Stimulated activated CD4-positive, alpha-beta T cell treated with anti-CD3 and anti-CD28 coated beads, TNF-alpha, amount 100 ng/mL, for 24 hours (primary cell): ENCODE measurements at regions not wholly inside any gene's neighbourhood (a gene's known extent, or its start where the extent isn't known, plus 50 kb on each side); places are given as distances from the start of the nearest gene placed in this dataset.
"Not testable (repeated sequence)": the region's sequence is repeated elsewhere in the genome, so short reads cannot be mapped to it uniquely, and the experiment has no call there.

Experiments used
- DNase-seq, 3 experiments: peaks; one replicate each; pipeline ENCODE4 v3.0.0-alpha.2; 2020; ENCODE audit warnings: low read depth in 3 of 3

- no peak for DNase-seq
These were observed 410.3 kb downstream of the SLC6A15 start for GRCh38 chr12:84502180-84502860.

- no peak for DNase-seq
These were observed 414.8 kb downstream of the SLC6A15 start for GRCh38 chr12:84497819-84498218.

GRCh38 chr12:84495711-84496110 is 416.9 kb downstream of the SLC6A15 start:
- DNase-seq = no peak

- no peak for DNase-seq
These were observed 420.2 kb downstream of the SLC6A15 start for GRCh38 chr12:84492351-84492883.

GRCh38 chr12:84484798-84485197 is 427.8 kb downstream of the SLC6A15 start:
- DNase-seq = no peak

- no peak for DNase-seq
These were observed 431.8 kb downstream of the SLC6A15 start for GRCh38 chr12:84480803-84481202.

GRCh38 chr12:84470361-84470760 is 442.2 kb downstream of the SLC6A15 start:
- no peak for DNase-seq

GRCh38 chr12:84464616-84465015 is 448.0 kb downstream of the SLC6A15 start:
- no peak for DNase-seq

GRCh38 chr12:84463741-84464495 is 448.7 kb downstream of the SLC6A15 start:
- no peak for DNase-seq

GRCh38 chr12:84455598-84455997 is 457.0 kb downstream of the SLC6A15 start:
- no peak for DNase-seq

GRCh38 chr12:84446478-84446877 is 466.1 kb downstream of the SLC6A15 start:
- DNase-seq = not testable (repeated sequence)

GRCh38 chr12:84436134-84436533 is 476.5 kb downstream of the SLC6A15 start:
- DNase-seq = no peak

- no peak for DNase-seq
These were observed 476.9 kb downstream of the SLC6A15 start for GRCh38 chr12:84435682-84436081.

GRCh38 chr12:84422340-84422739 is 490.3 kb downstream of the SLC6A15 start:
- DNase-seq = no peak

GRCh38 chr12:84421103-84421502 is 491.5 kb downstream of the SLC6A15 start:
- no peak for DNase-seq

GRCh38 chr12:84416626-84417025 is 496.0 kb downstream of the SLC6A15 start:
- DNase-seq = no peak

GRCh38 chr12:84415946-84416345 is 496.7 kb downstream of the SLC6A15 start:
- no peak for DNase-seq

GRCh38 chr12:84413656-84414055 is 498.9 kb downstream of the SLC6A15 start:
- DNase-seq = no peak

GRCh38 chr12:84412226-84412625 is 500.4 kb downstream of the SLC6A15 start:
- no peak for DNase-seq

GRCh38 chr12:84411031-84411430 is 501.6 kb downstream of the SLC6A15 start:
- no peak for DNase-seq

- no peak for DNase-seq
These were observed 503.7 kb downstream of the SLC6A15 start for GRCh38 chr12:84408936-84409335.

- DNase-seq = not testable (repeated sequence)
These were observed 505.9 kb downstream of the SLC6A15 start for GRCh38 chr12:84406720-84407119.

GRCh38 chr12:84397846-84398245 is 514.8 kb downstream of the SLC6A15 start:
- DNase-seq = no peak
